GM18867 (cell line): ENCODE measurements at regions not wholly inside any gene's neighbourhood (a gene's known extent, or its start where the extent isn't known, plus 50 kb on each side); places are given as distances from the start of the nearest gene placed in this dataset.
A peak's percentile ranks its signal among the peaks of the same experiment; 100 is the strongest.
"Not testable (repeated sequence)": the region's sequence is repeated elsewhere in the genome, so short reads cannot be mapped to it uniquely, and the experiment has no call there.

Source experiments
- ATAC-seq: cut with Tn5 transposase; IDR thresholded peaks from one replicate; pipeline ENCODE4 v1.9.1; 2021; ENCODE audit warnings: mild to moderate bottlenecking, moderate library complexity; ENCODE audit not compliant: unreplicated experiment

DNA sequence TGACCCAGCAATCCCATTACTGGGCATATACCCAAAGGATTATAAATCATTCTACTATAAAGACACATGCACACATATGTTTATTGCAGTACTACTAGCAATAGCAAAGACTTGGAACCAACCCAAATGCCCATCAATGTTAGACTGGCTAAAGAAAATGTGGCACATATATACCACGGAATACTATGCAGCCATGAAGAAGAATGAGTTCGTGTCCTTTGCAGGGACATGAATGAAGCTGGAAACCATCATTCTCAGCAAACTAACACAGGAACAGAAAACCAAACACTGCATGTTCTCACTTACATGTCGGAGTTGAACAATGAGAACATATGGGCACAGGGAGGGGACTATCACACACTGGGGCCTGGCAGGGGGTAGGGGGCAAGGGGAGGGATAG lies 183.0 kb downstream of the HACE1 start:
- ATAC-seq: not testable (repeated sequence)

DNA sequence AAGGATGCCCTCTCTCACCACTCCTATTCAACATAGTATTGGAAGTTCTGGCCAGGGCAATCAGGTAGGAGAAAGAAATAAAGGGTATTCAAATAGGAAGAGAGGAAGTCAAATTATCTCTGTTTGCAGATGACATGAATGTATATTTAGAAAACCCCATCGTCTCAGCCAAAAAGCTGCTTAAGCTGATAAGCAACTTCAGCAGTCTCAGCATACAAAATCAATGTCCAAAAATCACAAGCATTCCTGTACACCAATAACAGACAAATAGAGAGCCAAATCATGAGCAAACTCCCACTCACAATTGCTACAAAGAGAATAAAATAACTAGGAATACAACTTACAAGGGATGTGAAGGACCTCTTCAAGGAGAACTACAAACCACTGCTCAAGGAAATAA lies 184.6 kb downstream of the HACE1 start:
- ATAC-seq: not testable (repeated sequence)

DNA sequence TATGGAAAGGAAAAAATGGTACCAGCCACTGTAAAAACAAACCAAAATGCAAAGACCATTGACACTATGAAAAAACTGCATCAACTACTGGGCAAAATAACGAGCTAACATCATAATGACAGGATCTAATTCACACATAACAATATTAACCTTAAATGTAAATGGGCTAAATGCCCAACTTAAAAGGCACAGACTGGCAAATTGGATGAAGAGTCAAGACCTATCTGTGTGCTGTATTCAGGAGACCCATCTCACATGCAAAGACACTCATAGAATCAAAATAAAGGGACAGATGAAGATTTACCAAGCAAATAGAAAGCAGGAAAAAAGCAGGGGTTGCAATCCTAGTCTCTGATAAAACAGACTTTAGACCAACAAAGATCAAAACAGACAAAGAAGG lies 186.6 kb downstream of the HACE1 start:
- not testable (repeated sequence) for ATAC-seq

DNA sequence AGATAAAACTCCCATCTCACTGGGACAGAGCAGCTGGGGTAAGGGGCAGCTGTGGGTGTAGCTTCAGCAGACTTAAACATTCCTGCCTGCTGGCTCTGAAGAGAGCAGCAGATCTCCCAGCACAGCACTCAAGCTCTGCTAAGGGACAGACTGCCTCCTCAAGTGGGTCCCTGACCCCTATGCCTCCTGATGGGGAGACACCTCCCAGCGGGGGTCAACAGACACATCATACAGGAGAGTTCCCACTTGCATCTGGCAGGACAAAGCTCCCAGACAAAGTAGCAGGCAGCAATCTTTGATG lies 188.2 kb downstream of the HACE1 start:
- not testable (repeated sequence) for ATAC-seq

- ATAC-seq: not testable (repeated sequence)
Observed at GRCh38 chr6:104670834-104671590, 188.7 kb downstream of the HACE1 start.

DNA sequence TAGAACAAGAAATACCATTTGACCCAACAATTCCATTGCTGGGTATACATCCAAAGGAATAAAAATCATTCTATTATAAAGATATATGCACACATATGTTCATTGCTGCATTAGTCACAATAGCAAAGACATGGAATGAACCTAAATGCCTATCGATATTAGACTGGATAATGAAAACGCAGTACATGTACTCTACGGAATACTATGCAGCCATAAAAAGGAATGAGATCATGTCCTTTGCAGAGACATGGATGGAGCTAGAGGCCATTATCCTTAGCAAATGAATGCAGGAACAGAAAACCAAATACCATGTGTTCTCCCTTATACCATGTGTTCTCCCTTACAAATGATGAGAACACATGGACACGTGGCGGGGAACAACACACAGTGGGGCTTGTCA lies 190.2 kb downstream of the HACE1 start:
- ATAC-seq: no peak

DNA sequence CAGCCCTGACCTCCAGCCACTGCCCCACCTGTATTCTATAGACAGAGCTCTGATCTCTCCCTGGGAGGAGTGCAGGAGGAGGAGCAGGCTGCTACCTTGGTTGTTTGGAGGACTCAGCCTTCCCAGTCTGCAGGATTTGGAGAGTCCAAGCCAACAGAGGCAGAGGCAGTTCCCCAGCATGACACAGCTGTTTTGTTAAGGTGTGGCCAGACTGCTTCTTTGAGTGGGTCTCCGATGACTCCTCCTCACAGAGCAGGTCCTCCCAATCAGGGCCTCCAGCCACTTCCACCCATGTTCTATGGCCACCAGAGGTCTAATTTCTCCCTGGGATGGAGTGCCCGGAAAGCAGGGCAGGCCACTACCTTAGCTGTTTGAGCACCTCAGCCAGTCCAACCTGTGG lies 203.5 kb downstream of the HACE1 start:
- ATAC-seq: no peak

DNA sequence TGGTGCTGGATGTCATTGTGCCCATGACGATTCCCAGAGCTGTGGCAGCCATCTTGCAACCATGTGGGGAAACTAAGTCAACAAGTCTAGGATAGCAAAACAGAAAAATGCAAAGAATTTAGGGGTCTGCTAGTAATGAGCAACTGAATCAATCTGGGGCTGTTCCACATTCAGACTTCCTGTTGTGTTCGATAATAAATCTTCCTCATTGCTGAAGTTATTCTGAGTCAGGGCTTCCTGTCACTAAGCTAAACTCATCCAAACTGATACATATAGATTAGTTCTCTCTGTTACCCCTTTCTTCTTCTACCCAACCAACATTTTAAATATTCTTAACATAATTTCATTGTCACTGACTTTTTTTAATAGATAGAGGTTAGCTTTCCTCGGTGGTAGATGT lies 205.9 kb downstream of the HACE1 start:
- ATAC-seq: no peak

DNA sequence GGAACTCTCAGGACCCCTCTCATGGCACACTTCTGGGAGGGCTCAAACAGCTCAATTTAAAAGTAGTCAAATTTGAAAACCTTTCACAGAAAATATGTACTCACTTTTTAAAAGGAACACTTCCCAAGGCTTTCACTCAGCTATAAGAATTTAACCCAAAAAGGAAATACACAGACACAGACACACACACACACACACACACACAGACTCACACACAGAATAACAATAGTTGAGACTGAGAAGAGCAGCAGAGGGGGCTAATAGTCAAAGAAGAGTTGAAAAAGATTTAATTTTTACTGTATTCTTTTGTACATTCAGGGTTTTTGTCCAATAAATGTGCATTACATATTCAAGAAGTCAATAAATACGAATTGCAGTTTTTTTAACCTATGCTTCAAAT lies 211.4 kb downstream of the HACE1 start:
- ATAC-seq: no peak

DNA sequence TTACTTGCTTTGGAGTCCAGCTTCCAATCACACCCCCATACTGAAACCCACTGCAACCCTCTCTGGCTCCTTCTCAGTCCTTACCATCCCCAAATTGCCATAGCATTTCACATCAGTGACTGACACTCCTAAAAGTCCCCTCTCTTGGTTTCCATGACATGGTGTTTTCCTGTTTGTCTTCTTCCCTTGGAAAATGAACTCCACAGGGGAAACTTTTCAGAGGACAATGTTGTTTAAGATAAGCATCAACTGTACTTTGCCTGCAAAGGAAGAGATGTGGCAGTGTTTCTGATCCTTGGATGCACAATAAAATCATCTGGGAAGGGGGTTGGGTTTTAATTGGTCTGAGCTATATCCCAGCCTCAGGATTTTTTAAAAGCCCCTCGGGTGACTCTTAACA lies 214.9 kb downstream of the HACE1 start:
- ATAC-seq: no peak

- ATAC-seq: no peak
Observed at GRCh38 chr6:104642871-104643270, 216.8 kb downstream of the HACE1 start.

GRCh38 chr6:104640761-104641160 lies 219.0 kb downstream of the HACE1 start:
- no peak for ATAC-seq

GRCh38 chr6:104640150-104640700 lies 219.5 kb downstream of the HACE1 start:
- ATAC-seq: no peak

DNA sequence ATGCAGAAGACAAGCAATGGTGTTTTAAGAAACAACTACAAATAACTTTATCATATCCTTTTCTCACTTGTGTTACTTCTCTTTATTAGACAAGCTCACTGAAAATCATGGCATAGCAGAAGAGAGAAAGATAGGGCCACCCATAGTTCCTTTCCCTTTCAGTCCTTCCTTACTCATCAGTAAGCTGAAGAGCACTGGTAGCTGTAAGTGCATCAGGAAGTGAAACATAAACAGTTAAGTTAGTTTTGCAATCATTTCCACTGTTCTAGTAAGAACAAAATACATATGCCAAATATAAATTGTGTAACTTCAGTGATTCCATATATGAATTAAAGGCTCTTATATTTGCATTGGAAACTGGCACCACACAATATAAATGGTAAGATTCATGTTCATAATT lies 220.1 kb downstream of the HACE1 start:
- ATAC-seq: peak; percentile 98

DNA sequence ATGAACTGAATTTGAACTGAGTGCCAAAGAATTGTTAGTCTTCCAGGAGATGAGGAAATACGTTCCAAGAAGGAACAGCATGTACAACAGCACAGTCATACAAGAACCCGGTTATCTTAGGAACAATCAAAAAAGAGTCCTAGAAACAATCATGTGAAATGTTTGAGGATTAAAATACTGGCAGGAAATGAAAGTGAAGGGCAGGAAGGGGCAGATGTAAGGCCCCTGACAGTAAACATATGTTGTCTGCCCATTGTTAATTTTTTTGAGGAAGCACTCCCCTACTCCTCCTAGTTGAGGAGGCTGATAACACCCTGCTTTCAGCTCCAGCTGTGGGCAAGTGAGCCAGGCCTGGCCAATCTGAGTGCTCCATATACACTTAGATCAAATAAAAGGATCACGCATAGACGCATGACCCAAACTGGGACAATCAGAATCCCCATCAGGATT lies 220.9 kb downstream of the HACE1 start:
- ATAC-seq: no peak

GRCh38 chr6:104633125-104633524 lies 226.6 kb downstream of the HACE1 start:
- no peak for ATAC-seq

- no peak for ATAC-seq
Observed at GRCh38 chr6:104632588-104632987, 227.1 kb downstream of the HACE1 start.

- no peak for ATAC-seq
Observed at GRCh38 chr6:104630955-104631354, 228.8 kb downstream of the HACE1 start.

DNA sequence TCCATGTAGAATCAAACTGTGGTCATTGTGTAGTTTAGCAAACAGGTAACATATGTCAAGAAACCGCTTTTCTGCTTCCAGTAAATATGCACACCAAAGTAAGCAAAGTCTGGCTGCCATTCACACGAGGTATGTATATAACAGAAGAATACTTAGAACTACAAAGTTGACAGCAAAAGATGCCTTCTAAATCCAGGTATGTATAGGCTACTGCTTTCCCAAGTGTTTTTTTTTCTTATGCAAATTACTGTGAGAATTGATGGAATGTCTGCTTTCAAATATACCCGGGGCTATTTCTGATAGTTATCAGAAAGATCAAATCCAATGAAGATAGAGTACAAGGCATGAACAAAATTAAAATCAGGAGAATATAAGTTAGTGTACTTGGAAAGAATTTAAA lies 229.2 kb downstream of the HACE1 start:
- no peak for ATAC-seq

DNA sequence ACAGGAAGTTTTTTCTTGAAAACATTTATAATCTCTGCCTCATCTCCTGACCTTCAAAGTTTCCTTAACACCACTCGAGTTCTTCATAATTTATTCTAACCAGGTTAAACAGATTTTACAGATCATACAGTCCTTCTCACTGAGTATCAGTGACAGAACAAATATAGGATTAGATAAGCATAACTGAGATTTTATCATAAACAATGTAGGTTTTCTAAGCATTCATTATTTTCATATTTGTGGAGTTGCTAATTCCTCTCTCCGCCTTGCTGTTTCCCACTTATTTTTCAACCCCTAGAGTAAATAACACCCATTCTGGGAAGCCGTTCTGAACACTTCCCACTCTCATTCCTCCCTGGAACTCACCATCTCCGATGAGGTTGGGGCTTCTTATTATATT lies 229.9 kb downstream of the HACE1 start:
- no peak for ATAC-seq

DNA sequence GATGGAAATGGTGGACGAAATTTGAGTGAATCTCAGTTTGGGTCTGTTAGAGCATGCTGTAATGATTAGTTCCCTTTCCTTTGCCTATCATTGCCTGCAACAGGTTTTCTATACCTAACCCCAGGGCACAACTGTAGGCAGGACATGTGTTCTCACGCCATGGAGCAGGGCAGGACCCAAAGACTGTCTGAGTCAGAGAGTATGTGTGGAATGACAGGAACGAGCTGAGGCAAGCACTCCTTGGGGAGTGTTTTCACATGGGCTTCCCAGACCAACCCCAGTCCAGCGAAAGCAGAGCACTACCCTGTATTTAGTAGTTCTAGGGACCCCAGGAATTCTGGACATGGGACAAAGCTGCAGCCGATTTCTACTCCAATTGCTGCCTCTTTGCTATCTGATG lies 234.2 kb downstream of the HACE1 start:
- ATAC-seq: no peak

- peak; percentile 71 for ATAC-seq
Observed at GRCh38 chr6:104623052-104623690, 236.5 kb downstream of the HACE1 start.
